ENCODE measurements at regions not wholly inside any gene's neighbourhood (a gene's known extent, or its start where the extent isn't known, plus 50 kb on each side); places are given as distances from the start of the nearest gene placed in this dataset.

GRCh38 chr6:18328540-18328939 lies 58.6 kb upstream of the RNF144B start:
- no peak overlapping the region for H3K4me2 ChIP-seq (ENCODE audit: low read length, poor library complexity, severe bottlenecking)
- no peak overlapping the region for H3K18ac ChIP-seq (ENCODE audit: low read depth in 1 of 2, low read length in 2 of 2)
- H3K79me1 ChIP-seq (replicated peaks; ENCODE audit: low read length, poor library complexity, severe bottlenecking): no peaks in the 10 kb centered on the region
- no peak overlapping the region for H3K14ac ChIP-seq (ENCODE audit: low read length in 2 of 2)
- no peak overlapping the region for H2BK120ac ChIP-seq (ENCODE audit: low read depth, low read length)
- no peak overlapping the region for H3K4ac ChIP-seq (ENCODE audit: low read depth in 1 of 2, low read length in 2 of 2)
- H2BK12ac ChIP-seq (ENCODE audit: low read length in 2 of 2): no peak overlapping the region
- H2AK5ac ChIP-seq (ENCODE audit: low read length, severe bottlenecking): no peak overlapping the region
- WGBS: 68% methylated on average over 2 of the region's 3 CpGs
- H3K4me1 ChIP-seq (ENCODE audit: control insufficient read depth, insufficient read depth, low read depth, low read length): peaks cover 2% of the 10 kb centered on the region
- no peak overlapping the region for H4K8ac ChIP-seq (ENCODE audit: low read length)
- no peak overlapping the region for H2BK5ac ChIP-seq (ENCODE audit: low read depth, low read length, poor library complexity, severe bottlenecking)
- no peak overlapping the region for H2AFZ ChIP-seq (ENCODE audit: low read depth, low read length)
- H3K36me3 ChIP-seq (ENCODE audit: control insufficient read depth in 1 of 2, insufficient read depth in 2 of 2, low read depth in 1 of 2, low read length in 2 of 2): no peaks in the 10 kb centered on the region
- no peak overlapping the region for H4K91ac ChIP-seq (ENCODE audit: low read length)
- no peak overlapping the region for H2BK15ac ChIP-seq (ENCODE audit: low read depth, poor library complexity, severe bottlenecking)
- no peak overlapping the region for H3K23ac ChIP-seq (ENCODE audit: low read length in 2 of 2)
- no peak overlapping the region for H3K27ac ChIP-seq (ENCODE audit: low read length, poor library complexity, severe bottlenecking)
- no peaks in the 10 kb centered on the region for H3K9me3 ChIP-seq (ENCODE audit: control insufficient read depth, low read length)
- H3K27me3 ChIP-seq (ENCODE audit: control insufficient read depth in 1 of 2, insufficient read depth in 1 of 2, low read length in 2 of 2): no peaks in the 10 kb centered on the region
- H3K9ac ChIP-seq (ENCODE audit: low read length): no peak overlapping the region
- no peak overlapping the region for H3K4me3 ChIP-seq (ENCODE audit: insufficient read depth in 1 of 2, low read depth in 1 of 2, low read length in 2 of 2)
- no peak for DNase-seq

- H3K9me3 ChIP-seq (ENCODE audit: control insufficient read depth, low read length): no peaks in the 10 kb centered on the region
- H2BK12ac ChIP-seq (ENCODE audit: low read length in 2 of 2): no peak overlapping the region
- no peak overlapping the region for H3K23ac ChIP-seq (ENCODE audit: low read length in 2 of 2)
- H2AK5ac ChIP-seq (ENCODE audit: low read length, severe bottlenecking): no peak overlapping the region
- H2BK120ac ChIP-seq (ENCODE audit: low read depth, low read length): no peak overlapping the region
- H4K8ac ChIP-seq (ENCODE audit: low read length): no peak overlapping the region
- no peak overlapping the region for H2AFZ ChIP-seq (ENCODE audit: low read depth, low read length)
- no peaks in the 10 kb centered on the region for H3K27me3 ChIP-seq (ENCODE audit: control insufficient read depth in 1 of 2, insufficient read depth in 1 of 2, low read length in 2 of 2)
- peak overlapping the region; percentile 11 for H3K27ac ChIP-seq (ENCODE audit: low read length, poor library complexity, severe bottlenecking)
- no peak overlapping the region for H2BK5ac ChIP-seq (ENCODE audit: low read depth, low read length, poor library complexity, severe bottlenecking)
- peaks cover 2% of the 10 kb centered on the region for H3K4me1 ChIP-seq (ENCODE audit: control insufficient read depth, insufficient read depth, low read depth, low read length)
- no peak for DNase-seq
- no peaks in the 10 kb centered on the region for H3K79me1 ChIP-seq (replicated peaks; ENCODE audit: low read length, poor library complexity, severe bottlenecking)
- 100% methylated on average over 1 of the region's 2 CpGs for WGBS
- H3K14ac ChIP-seq (ENCODE audit: low read length in 2 of 2): no peak overlapping the region
- no peak overlapping the region for H4K91ac ChIP-seq (ENCODE audit: low read length)
- no peak overlapping the region for H3K4me2 ChIP-seq (ENCODE audit: low read length, poor library complexity, severe bottlenecking)
- no peak overlapping the region for H3K4ac ChIP-seq (ENCODE audit: low read depth in 1 of 2, low read length in 2 of 2)
- H3K36me3 ChIP-seq (ENCODE audit: control insufficient read depth in 1 of 2, insufficient read depth in 2 of 2, low read depth in 1 of 2, low read length in 2 of 2): no peaks in the 10 kb centered on the region
- H3K4me3 ChIP-seq (ENCODE audit: insufficient read depth in 1 of 2, low read depth in 1 of 2, low read length in 2 of 2): no peak overlapping the region
- no peak overlapping the region for H3K18ac ChIP-seq (ENCODE audit: low read depth in 1 of 2, low read length in 2 of 2)
- no peak overlapping the region for H2BK15ac ChIP-seq (ENCODE audit: low read depth, poor library complexity, severe bottlenecking)
- H3K9ac ChIP-seq (ENCODE audit: low read length): no peak overlapping the region
Measured at GRCh38 chr6:18328070-18328469, 59.1 kb upstream of the RNF144B start.

- no peak overlapping the region for H3K9ac ChIP-seq (ENCODE audit: low read length)
- H3K4me3 ChIP-seq (ENCODE audit: insufficient read depth in 1 of 2, low read depth in 1 of 2, low read length in 2 of 2): no peak overlapping the region
- no peak overlapping the region for H4K8ac ChIP-seq (ENCODE audit: low read length)
- H3K18ac ChIP-seq (ENCODE audit: low read depth in 1 of 2, low read length in 2 of 2): no peak overlapping the region
- no peak overlapping the region for H2BK12ac ChIP-seq (ENCODE audit: low read length in 2 of 2)
- no peaks in the 10 kb centered on the region for H3K27me3 ChIP-seq (ENCODE audit: control insufficient read depth in 1 of 2, insufficient read depth in 1 of 2, low read length in 2 of 2)
- no peak overlapping the region for H2AFZ ChIP-seq (ENCODE audit: low read depth, low read length)
- no peak overlapping the region for H2BK120ac ChIP-seq (ENCODE audit: low read depth, low read length)
- H3K23ac ChIP-seq (ENCODE audit: low read length in 2 of 2): no peak overlapping the region
- no peak overlapping the region for H4K91ac ChIP-seq (ENCODE audit: low read length)
- no peak overlapping the region for H3K14ac ChIP-seq (ENCODE audit: low read length in 2 of 2)
- H3K79me1 ChIP-seq (replicated peaks; ENCODE audit: low read length, poor library complexity, severe bottlenecking): no peaks in the 10 kb centered on the region
- no peak overlapping the region for H2BK15ac ChIP-seq (ENCODE audit: low read depth, poor library complexity, severe bottlenecking)
- peak overlapping the region; percentile 20 for H2AK5ac ChIP-seq (ENCODE audit: low read length, severe bottlenecking)
- peaks cover 2% of the 10 kb centered on the region for H3K4me1 ChIP-seq (ENCODE audit: control insufficient read depth, insufficient read depth, low read depth, low read length)
- 68% methylated on average over 5 of the region's 5 CpGs for WGBS
- H2BK5ac ChIP-seq (ENCODE audit: low read depth, low read length, poor library complexity, severe bottlenecking): no peak overlapping the region
- no peak overlapping the region for H3K4me2 ChIP-seq (ENCODE audit: low read length, poor library complexity, severe bottlenecking)
- peak overlapping the region; percentile 11 for H3K27ac ChIP-seq (ENCODE audit: low read length, poor library complexity, severe bottlenecking)
- no peak overlapping the region for H3K4ac ChIP-seq (ENCODE audit: low read depth in 1 of 2, low read length in 2 of 2)
- no peaks in the 10 kb centered on the region for H3K36me3 ChIP-seq (ENCODE audit: control insufficient read depth in 1 of 2, insufficient read depth in 2 of 2, low read depth in 1 of 2, low read length in 2 of 2)
- DNase-seq: no peak
- no peaks in the 10 kb centered on the region for H3K9me3 ChIP-seq (ENCODE audit: control insufficient read depth, low read length)
Measured at GRCh38 chr6:18327626-18328025, 59.5 kb upstream of the RNF144B start.

GRCh38 chr6:18326980-18327379 lies 60.2 kb upstream of the RNF144B start:
- H3K27me3 ChIP-seq (ENCODE audit: control insufficient read depth in 1 of 2, insufficient read depth in 1 of 2, low read length in 2 of 2): no peaks in the 10 kb centered on the region

More at GRCh38 chr6:18326980-18327379, 60.2 kb upstream of the RNF144B start:
- H2BK12ac ChIP-seq (ENCODE audit: low read length in 2 of 2): no peak overlapping the region
- H2AK5ac ChIP-seq (ENCODE audit: low read length, severe bottlenecking): peak overlapping the region; percentile 39
- no peak overlapping the region for H4K8ac ChIP-seq (ENCODE audit: low read length)
- no peak overlapping the region for H3K4me3 ChIP-seq (ENCODE audit: insufficient read depth in 1 of 2, low read depth in 1 of 2, low read length in 2 of 2)
- no peak overlapping the region for H2BK5ac ChIP-seq (ENCODE audit: low read depth, low read length, poor library complexity, severe bottlenecking)
- no peak overlapping the region for H4K91ac ChIP-seq (ENCODE audit: low read length)
- H3K18ac ChIP-seq (ENCODE audit: low read depth in 1 of 2, low read length in 2 of 2): no peak overlapping the region
- no peak overlapping the region for H2BK15ac ChIP-seq (ENCODE audit: low read depth, poor library complexity, severe bottlenecking)
- no peak overlapping the region for H2AFZ ChIP-seq (ENCODE audit: low read depth, low read length)
- no peak overlapping the region for H3K9ac ChIP-seq (ENCODE audit: low read length)
- peaks cover 2% of the 10 kb centered on the region for H3K4me1 ChIP-seq (ENCODE audit: control insufficient read depth, insufficient read depth, low read depth, low read length)
- H3K14ac ChIP-seq (ENCODE audit: low read length in 2 of 2): no peak overlapping the region
- 76% methylated on average over 6 of the region's 6 CpGs for WGBS
- H3K36me3 ChIP-seq (ENCODE audit: control insufficient read depth in 1 of 2, insufficient read depth in 2 of 2, low read depth in 1 of 2, low read length in 2 of 2): no peaks in the 10 kb centered on the region
- H3K9me3 ChIP-seq (ENCODE audit: control insufficient read depth, low read length): no peaks in the 10 kb centered on the region
- no peak overlapping the region for H3K4me2 ChIP-seq (ENCODE audit: low read length, poor library complexity, severe bottlenecking)
- no peak for DNase-seq
- H2BK120ac ChIP-seq (ENCODE audit: low read depth, low read length): no peak overlapping the region
- H3K23ac ChIP-seq (ENCODE audit: low read length in 2 of 2): no peak overlapping the region
- no peak overlapping the region for H3K27ac ChIP-seq (ENCODE audit: low read length, poor library complexity, severe bottlenecking)
- H3K4ac ChIP-seq (ENCODE audit: low read depth in 1 of 2, low read length in 2 of 2): no peak overlapping the region
- H3K79me1 ChIP-seq (replicated peaks; ENCODE audit: low read length, poor library complexity, severe bottlenecking): no peaks in the 10 kb centered on the region

All from mesenchymal stem cell (in vitro differentiated cells and primary cell).